Psoas muscle (tissue), 7 donors: ENCODE measurements at regions not wholly inside any gene's neighbourhood (a gene's known extent, or its start where the extent isn't known, plus 50 kb on each side); places are given as distances from the start of the nearest gene placed in this dataset.

ENCODE experiments used
- ATAC-seq, 4 donors: fragments of 200-7000 bp; cut with Tn5 transposase; one replicate each; pipeline ENCODE4 v1.9.1; 2020; ENCODE audit warnings: moderate library complexity in 3 of 4, mild to moderate bottlenecking in 2 of 4
- DNase-seq, 2 donors: peaks; one replicate each; pipeline ENCODE4 v3.0.0-alpha.2; 2020
- H3K27ac ChIP-seq: fragments of 200-600 bp; one replicate; pipeline ENCODE4 v1.8.0; 2022
- H3K27me3 ChIP-seq, 3 donors: fragments of 200-600 bp in 1 of 3; one replicate each; pipeline versions ENCODE4 v1.6.1 to v1.8.0; 2013 to 2022; ENCODE audit warnings: low read length in 2 of 3, mild to moderate bottlenecking in 2 of 3, moderate library complexity in 1 of 3; ENCODE audit not compliant: insufficient read depth in 3 of 3
- H3K36me3 ChIP-seq, 2 donors: fragments of 200-600 bp in 1 of 2; one replicate each; pipeline versions ENCODE4 v1.6.1 to v1.8.0; 2013 to 2022; ENCODE audit warnings: low read depth in 1 of 2, mild to moderate bottlenecking in 1 of 2, moderate library complexity in 1 of 2; ENCODE audit not compliant: insufficient read depth in 1 of 2
- H3K4me1 ChIP-seq: fragments of 200-600 bp; one replicate; pipeline ENCODE4 v1.8.0; 2022
- H3K4me3 ChIP-seq: fragments of 200-600 bp; one replicate; pipeline ENCODE4 v1.8.0; 2022; ENCODE audit warnings: mild to moderate bottlenecking
- H3K9me3 ChIP-seq: fragments of 200-600 bp; one replicate; pipeline ENCODE4 v1.8.0; 2022
- CTCF ChIP-seq: fragments of 200-600 bp; IDR thresholded peaks from one replicate; pipeline ENCODE4 v1.8.0; 2022; ENCODE audit warnings: antibody characterized with exemption
- WGBS, 3 donors: extraction: QIAGEN DNeasy Blood & Tissue Kit; methylation state at CpG; one replicate each; pipeline versions ENCODE4 v1.1.6 to v1.1.7; 2013; 5-methylcytosine and 5-hydroxymethylcytosine counted together
- intact Hi-C, 2 donors: fragments of 100-400 bp; cut with DNase I; formaldehyde crosslinking; loops; one replicate each; pipeline versions ENCODE4 v1.11.0 to v1.14.2; 2022
- donor health status: healthy with polysubstance abuse.
- donor health status: DM: no; HTN: no; CAD: no; lungs with moderate emphysema.
- donor health status: Bipolar disorder and iron deficiency.
- donor health status: healthy.
- donor health status: DM: yes; HTN: yes; CAD: no.
- donor health status: DM: no; HTN: no; CAD: no.
- donor health status: DM: yes; HTN: yes; CAD: no.

GRCh38 chr15:69953816-69954215 lies 143.9 kb downstream of the TLE3 start:
- Histone ChIP-seq H3K4me3 (no peak overlapping the region), H3K27ac (no peak overlapping the region), H3K36me3 (no peaks in the 10 kb centered on the region), H3K9me3 (no peaks in the 10 kb centered on the region), H3K27me3 (no peaks in the 10 kb centered on the region), H3K4me1 (no peaks in the 10 kb centered on the region)
- 83 to 91% (median 88%) methylated on average over 2 of the region's 2 CpGs for WGBS, 3 donors
- ATAC-seq (no peak), DNase-seq (no peak)
- TF ChIP-seq CTCF = no peak
- intact Hi-C loops = no loop called here

- H3K27ac ChIP-seq = no peak overlapping the region
- TF ChIP-seq CTCF = no peak
- no peaks in the 10 kb centered on the region for H3K9me3 ChIP-seq
- no peak overlapping the region for H3K4me3 ChIP-seq
- H3K27me3 ChIP-seq = no peaks in the 10 kb centered on the region
- DNase-seq = no peak
- 62 to 71% (median 65%) methylated on average over 5 of the region's 5 CpGs for WGBS, 3 donors
- ATAC-seq = no peak
- no peaks in the 10 kb centered on the region for H3K4me1 ChIP-seq
- intact Hi-C loops = no loop called here
- H3K36me3 ChIP-seq = no peaks in the 10 kb centered on the region
These were observed 143.1 kb downstream of the TLE3 start for GRCh38 chr15:69954666-69955065.

GRCh38 chr15:69955240-69955894 lies 142.3 kb downstream of the TLE3 start:
- intact Hi-C loops = no loop called here
- Histone ChIP-seq H3K4me1 (no peaks in the 10 kb centered on the region), H3K9me3 (no peaks in the 10 kb centered on the region), H3K36me3 (no peaks in the 10 kb centered on the region), H3K27me3 (no peaks in the 10 kb centered on the region), H3K27ac (no peak overlapping the region), H3K4me3 (no peak overlapping the region)
- 73 to 77% (median 73%) methylated on average over 9 of the region's 9 CpGs for WGBS, 3 donors
- no peak for ATAC-seq
- no peak for DNase-seq
- no peak for TF ChIP-seq CTCF

- 70 to 91% (median 73%) methylated on average over 5 of the region's 5 CpGs for WGBS, 3 donors
- Histone ChIP-seq H3K4me3 (no peak overlapping the region), H3K36me3 (no peaks in the 10 kb centered on the region), H3K4me1 (no peaks in the 10 kb centered on the region), H3K9me3 (no peaks in the 10 kb centered on the region), H3K27ac (no peak overlapping the region), H3K27me3 (no peaks in the 10 kb centered on the region)
- TF ChIP-seq CTCF = no peak
- no peak for ATAC-seq
- intact Hi-C loops = no loop called here
- no peak for DNase-seq
These were observed 141.3 kb downstream of the TLE3 start for GRCh38 chr15:69956417-69956816.

GRCh38 chr15:69957175-69957574 lies 140.5 kb downstream of the TLE3 start:
- 90 to 93% (median 90%) methylated on average over 4 of the region's 4 CpGs for WGBS, 3 donors
- H3K27ac ChIP-seq = no peak overlapping the region

More at GRCh38 chr15:69957175-69957574, 140.5 kb downstream of the TLE3 start:
- intact Hi-C loops = no loop called here
- H3K4me1 ChIP-seq = no peaks in the 10 kb centered on the region
- TF ChIP-seq CTCF = no peak
- H3K36me3 ChIP-seq = no peaks in the 10 kb centered on the region
- no peaks in the 10 kb centered on the region for H3K27me3 ChIP-seq
- DNase-seq = no peak
- H3K9me3 ChIP-seq = no peaks in the 10 kb centered on the region
- no peak for ATAC-seq
- no peak overlapping the region for H3K4me3 ChIP-seq
